GM12892 (cell line): ENCODE measurements at regions not wholly inside any gene's neighbourhood (a gene's known extent, or its start where the extent isn't known, plus 50 kb on each side); places are given as distances from the start of the nearest gene placed in this dataset.

ENCODE experiments used
- POLR2A ChIP-seq: IDR thresholded peaks from 2 replicates; pipeline ENCODE4 v1.6.1; 2011; ENCODE audit warnings: low read depth, low read length, control low read depth
- POLR2AphosphoS5 ChIP-seq: IDR thresholded peaks from 2 replicates; pipeline ENCODE4 v1.6.1; 2011; ENCODE audit warnings: low read depth, low read length, control low read depth
- TAF1 ChIP-seq: IDR thresholded peaks from 2 replicates; pipeline ENCODE4 v1.6.1; 2011; ENCODE audit warnings: low read depth, mild to moderate bottlenecking, control low read depth, low read length, borderline replicate concordance

DNA sequence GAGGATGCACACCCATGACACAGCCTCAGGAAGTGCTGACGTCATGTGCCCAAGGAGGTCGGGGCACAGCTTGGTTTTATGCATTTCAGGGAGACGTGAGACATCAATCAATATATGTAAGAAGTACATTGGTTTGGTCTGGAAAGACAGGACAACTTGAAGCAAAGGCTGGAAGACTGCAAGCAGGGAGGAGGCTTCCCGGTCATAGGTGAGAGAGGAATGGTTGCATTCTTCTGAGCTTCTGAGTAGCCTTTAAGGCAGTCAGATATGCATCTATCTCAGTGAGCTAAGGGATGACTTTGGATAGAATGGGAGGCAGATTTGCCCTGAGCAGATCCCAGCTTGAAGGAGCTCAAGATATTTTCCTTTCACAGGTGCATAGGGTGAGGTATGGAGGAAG, 349.5 kb downstream of the TYW1 start:
- TF ChIP-seq TAF1 (no peak), POLR2A (no peak), POLR2AphosphoS5 (no peak)
